ENCODE measurements at regions not wholly inside any gene's neighbourhood (a gene's known extent, or its start where the extent isn't known, plus 50 kb on each side); places are given as distances from the start of the nearest gene placed in this dataset.

DNA sequence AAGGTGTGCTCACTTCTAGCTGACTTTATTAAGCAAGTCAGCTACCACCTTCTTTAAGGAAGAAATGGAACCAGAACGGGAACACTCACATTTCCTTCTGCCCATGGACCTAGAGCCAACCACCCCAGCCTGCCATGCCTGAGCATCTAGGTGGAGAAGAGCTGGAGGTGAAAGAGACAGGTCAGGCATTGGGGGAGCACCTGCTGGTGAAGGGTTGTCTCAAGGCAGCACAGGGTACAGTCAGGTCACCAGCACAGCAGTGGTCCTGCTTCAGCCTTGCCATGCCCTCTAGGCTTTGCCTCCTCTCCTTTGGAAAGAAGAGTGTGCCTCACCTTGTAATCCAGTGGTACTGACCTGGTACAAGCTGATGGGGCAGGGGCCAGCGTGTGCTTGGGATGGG lies 107.9 kb downstream of the KCNF1 start:
- Histone ChIP-seq H3K27me3 (replicated peaks; ENCODE audit: control insufficient read depth, insufficient read depth, low read length) (peaks cover 76% of the 10 kb centered on the region), H3K9me3 (ENCODE audit: control insufficient read depth, low read length) (peaks cover 5% of the 10 kb centered on the region), H3K4me1 (ENCODE audit: control insufficient read depth, insufficient read depth, low read length) (no peaks in the 10 kb centered on the region), H3K4me3 (ENCODE audit: low read length) (no peak overlapping the region), H3K36me3 (ENCODE audit: control insufficient read depth, insufficient read depth, low read length, severe bottlenecking) (no peaks in the 10 kb centered on the region), H3K9ac (ENCODE audit: low read length) (no peak overlapping the region)
- no peak for DNase-seq (ENCODE audit: low read depth)

DNA sequence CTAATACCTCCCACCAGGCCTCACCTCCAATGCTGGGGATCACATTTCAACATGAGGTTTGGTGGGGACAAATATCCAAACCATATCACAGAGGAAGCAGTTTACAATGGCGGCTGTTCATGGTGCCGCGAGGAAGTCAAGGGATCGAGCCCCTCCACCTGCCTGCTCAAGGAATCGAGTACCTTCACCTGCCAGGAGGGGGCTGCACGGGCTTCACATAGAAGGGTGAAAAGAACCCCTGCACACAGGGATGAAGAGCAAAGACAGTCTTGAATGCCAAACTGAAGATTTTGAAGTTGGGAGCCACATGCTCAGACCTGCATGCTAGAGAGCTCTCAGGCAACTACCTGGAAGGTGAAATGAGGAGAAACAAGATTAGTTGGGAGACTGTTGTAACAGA lies 110.3 kb downstream of the KCNF1 start:
- Histone ChIP-seq H3K4me1 (ENCODE audit: control insufficient read depth, insufficient read depth, low read length) (no peaks in the 10 kb centered on the region), H3K9me3 (ENCODE audit: control insufficient read depth, low read length) (peaks cover 5% of the 10 kb centered on the region), H3K4me3 (ENCODE audit: low read length) (no peak overlapping the region), H3K27me3 (replicated peaks; ENCODE audit: control insufficient read depth, insufficient read depth, low read length) (peaks cover 55% of the 10 kb centered on the region), H3K36me3 (ENCODE audit: control insufficient read depth, insufficient read depth, low read length, severe bottlenecking) (no peaks in the 10 kb centered on the region), H3K9ac (ENCODE audit: low read length) (no peak overlapping the region)
- DNase-seq (ENCODE audit: low read depth), result no peak

DNA sequence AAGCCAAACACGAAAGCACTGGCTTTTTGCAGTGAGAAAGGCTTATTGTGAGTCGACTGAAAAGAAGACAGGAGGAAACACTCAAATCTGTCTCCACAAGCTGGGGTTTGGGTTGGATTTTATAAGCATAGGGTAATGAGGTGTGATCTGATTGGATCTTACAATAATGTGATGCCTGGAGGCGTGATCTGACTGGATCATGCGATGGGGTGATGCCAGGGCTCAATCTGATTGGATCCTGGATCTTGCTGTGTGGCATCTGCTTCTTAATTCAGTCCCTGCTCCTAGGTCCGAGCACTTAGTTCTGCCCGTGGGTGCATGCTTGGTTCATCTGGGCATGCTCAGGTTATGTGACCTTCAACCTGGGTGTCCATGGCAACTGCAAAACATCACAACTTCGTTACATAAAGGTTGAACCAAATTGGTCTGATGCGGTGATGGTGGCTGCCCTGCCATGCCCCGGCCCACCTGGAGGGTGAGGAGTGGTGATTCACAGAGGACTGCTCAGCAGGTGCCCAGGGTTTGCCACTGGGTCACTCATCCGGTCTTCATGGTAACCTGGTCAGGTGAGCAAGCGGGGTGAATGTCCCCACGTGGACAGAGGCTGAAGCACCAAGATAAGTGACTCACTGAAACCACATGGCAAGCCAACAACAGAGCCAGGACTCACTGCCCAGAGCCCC lies 111.0 kb downstream of the KCNF1 start:
- Histone ChIP-seq H3K9me3 (ENCODE audit: control insufficient read depth, low read length) (peaks cover 5% of the 10 kb centered on the region), H3K4me3 (ENCODE audit: low read length) (no peak overlapping the region), H3K27me3 (replicated peaks; ENCODE audit: control insufficient read depth, insufficient read depth, low read length) (peaks cover 49% of the 10 kb centered on the region), H3K4me1 (ENCODE audit: control insufficient read depth, insufficient read depth, low read length) (no peaks in the 10 kb centered on the region), H3K9ac (ENCODE audit: low read length) (no peak overlapping the region), H3K36me3 (ENCODE audit: control insufficient read depth, insufficient read depth, low read length, severe bottlenecking) (no peaks in the 10 kb centered on the region)
- no peak for DNase-seq (ENCODE audit: low read depth)

DNA sequence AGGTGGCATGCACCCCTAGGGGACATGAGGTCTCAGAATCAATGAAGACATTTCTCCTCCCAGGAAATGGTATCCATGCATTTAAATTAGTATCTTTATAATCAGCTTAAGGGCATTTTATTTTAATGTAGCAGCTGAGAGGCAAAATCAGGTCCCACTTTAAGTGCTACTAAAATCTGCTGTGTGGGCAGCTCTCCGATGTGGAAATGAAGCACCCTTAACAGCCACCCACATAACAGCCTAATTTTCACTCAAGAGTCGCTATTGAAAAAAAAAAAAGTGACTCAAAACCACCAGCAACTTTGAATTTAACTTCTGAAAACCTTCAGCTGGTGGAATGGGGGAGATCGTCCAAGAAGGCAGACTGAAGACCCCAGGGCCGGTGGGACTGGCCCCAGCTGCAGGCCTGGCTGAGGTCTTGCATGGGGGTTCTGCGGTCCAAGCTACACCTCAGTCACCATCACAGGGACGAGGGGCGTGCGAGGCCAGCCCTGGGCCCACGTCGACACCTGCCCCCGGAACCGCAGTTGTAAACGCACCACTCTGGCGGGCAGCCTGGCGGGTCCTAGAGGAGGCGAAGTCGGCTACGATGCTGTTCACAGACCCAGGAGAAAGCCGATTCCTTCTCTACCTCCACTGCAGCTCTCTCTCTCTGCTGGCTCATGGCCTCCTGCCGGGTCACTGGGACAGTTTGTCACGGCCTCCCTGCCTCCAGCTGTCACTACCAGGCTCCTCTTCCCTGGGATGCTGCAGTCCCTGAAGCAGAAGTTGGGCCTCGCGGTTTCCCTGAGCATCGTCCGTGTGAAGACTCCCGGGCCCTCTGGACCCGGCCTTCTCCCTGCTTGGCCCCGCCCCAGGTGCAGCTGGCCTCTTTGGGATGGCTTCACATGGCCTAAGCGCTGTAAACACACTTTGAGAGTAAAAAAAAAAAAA lies 111.9 kb downstream of the KCNF1 start:
- no peak for DNase-seq (ENCODE audit: low read depth)
- H3K9me3 ChIP-seq (ENCODE audit: control insufficient read depth, low read length), result no peaks in the 10 kb centered on the region
- peaks cover 40% of the 10 kb centered on the region for H3K27me3 ChIP-seq (replicated peaks; ENCODE audit: control insufficient read depth, insufficient read depth, low read length)

DNA sequence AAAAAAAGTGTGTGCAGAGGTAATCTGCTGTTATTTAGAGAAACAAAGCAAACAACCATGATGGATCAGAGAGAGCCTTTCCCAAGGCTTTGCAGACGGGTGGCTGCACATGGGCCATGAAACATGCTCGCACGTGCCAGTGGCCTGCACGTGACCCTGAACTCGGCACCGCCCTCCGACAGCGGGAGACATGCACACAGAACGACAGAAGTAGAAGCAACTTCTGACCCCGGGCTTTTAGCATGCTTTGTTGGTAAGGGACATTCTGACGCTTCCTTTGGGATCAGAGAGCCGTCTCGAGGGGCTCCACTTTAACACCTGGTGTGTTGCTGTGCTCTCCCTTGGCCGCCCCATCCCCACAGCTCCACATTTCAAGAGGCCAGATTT lies 112.5 kb downstream of the KCNF1 start:
- no peaks in the 10 kb centered on the region for H3K4me1 ChIP-seq (ENCODE audit: control insufficient read depth, insufficient read depth, low read length)
- H3K4me3 ChIP-seq (ENCODE audit: low read length), result no peak overlapping the region
- H3K9ac ChIP-seq (ENCODE audit: low read length), result no peak overlapping the region
- H3K9me3 ChIP-seq (ENCODE audit: control insufficient read depth, low read length), result no peaks in the 10 kb centered on the region
- DNase-seq (ENCODE audit: low read depth), result no peak
- peaks cover 34% of the 10 kb centered on the region for H3K27me3 ChIP-seq (replicated peaks; ENCODE audit: control insufficient read depth, insufficient read depth, low read length)
- H3K36me3 ChIP-seq (ENCODE audit: control insufficient read depth, insufficient read depth, low read length, severe bottlenecking), result no peaks in the 10 kb centered on the region

More for the DNA sequence above, 111.9 kb downstream of the KCNF1 start:
- no peaks in the 10 kb centered on the region for H3K36me3 ChIP-seq (ENCODE audit: control insufficient read depth, insufficient read depth, low read length, severe bottlenecking)
- no peak overlapping the region for H3K9ac ChIP-seq (ENCODE audit: low read length)
- H3K4me3 ChIP-seq (ENCODE audit: low read length), result no peak overlapping the region
- no peaks in the 10 kb centered on the region for H3K4me1 ChIP-seq (ENCODE audit: control insufficient read depth, insufficient read depth, low read length)

DNA sequence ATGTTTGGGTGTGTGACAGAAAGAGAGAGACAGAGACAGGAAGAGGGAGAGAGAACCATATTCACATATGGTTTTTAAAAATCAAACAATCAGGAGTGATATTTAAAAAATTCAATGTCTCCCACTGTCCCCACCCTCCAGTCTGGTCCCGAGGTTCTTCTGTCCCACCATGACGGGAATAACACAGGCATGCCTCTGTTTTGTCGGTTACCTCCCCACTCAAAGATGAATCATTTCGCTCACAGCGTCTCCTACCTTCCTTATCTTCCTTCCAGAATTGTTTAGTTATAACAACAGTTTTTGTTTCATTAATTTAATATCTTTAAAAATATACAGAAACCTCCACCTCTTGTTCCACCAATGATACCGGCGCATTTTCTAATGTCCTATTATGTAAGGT lies 113.0 kb downstream of the KCNF1 start:
- no peak overlapping the region for H3K4me3 ChIP-seq (ENCODE audit: low read length)
- H3K9ac ChIP-seq (ENCODE audit: low read length), result no peak overlapping the region
- H3K4me1 ChIP-seq (ENCODE audit: control insufficient read depth, insufficient read depth, low read length), result no peaks in the 10 kb centered on the region
- peaks cover 36% of the 10 kb centered on the region for H3K27me3 ChIP-seq (replicated peaks; ENCODE audit: control insufficient read depth, insufficient read depth, low read length)
- H3K36me3 ChIP-seq (ENCODE audit: control insufficient read depth, insufficient read depth, low read length, severe bottlenecking), result no peaks in the 10 kb centered on the region
- no peaks in the 10 kb centered on the region for H3K9me3 ChIP-seq (ENCODE audit: control insufficient read depth, low read length)
- DNase-seq (ENCODE audit: low read depth), result no peak

DNA sequence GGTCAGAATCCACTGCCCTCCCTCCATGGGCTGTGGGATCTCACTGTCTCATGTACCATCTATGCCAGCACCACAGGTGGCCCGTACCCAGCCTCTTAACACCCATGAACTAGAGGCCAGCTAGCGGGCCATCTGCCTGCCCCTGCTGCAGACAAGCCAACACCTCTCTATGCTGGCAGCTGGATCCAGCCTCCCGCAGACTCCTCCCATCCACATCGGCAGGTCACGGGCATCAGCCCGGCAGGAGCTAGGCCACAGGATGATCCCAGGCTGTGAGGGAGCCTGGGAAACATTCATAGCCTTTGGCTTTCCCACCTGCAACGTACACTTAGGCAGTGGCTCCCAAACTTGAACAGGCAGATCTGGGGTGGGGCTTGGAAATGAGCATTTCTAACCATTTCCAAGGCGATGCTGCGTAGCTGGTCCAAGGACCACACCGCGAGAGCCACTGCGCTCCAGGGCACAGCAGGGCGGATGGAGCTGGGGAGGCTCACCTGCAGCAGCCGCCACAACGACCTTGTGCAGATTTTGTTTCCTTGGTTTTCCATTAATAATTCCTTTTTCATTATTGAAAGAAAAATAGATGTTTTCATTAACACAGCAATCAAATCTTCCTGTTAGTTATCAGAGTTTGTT lies 114.7 kb downstream of the KCNF1 start:
- no peak for DNase-seq (ENCODE audit: low read depth)
- H3K27me3 ChIP-seq (replicated peaks; ENCODE audit: control insufficient read depth, insufficient read depth, low read length), result peaks cover 29% of the 10 kb centered on the region
- no peak overlapping the region for H3K4me3 ChIP-seq (ENCODE audit: low read length)
- no peak overlapping the region for H3K9ac ChIP-seq (ENCODE audit: low read length)
- H3K36me3 ChIP-seq (ENCODE audit: control insufficient read depth, insufficient read depth, low read length, severe bottlenecking), result no peaks in the 10 kb centered on the region
- no peaks in the 10 kb centered on the region for H3K4me1 ChIP-seq (ENCODE audit: control insufficient read depth, insufficient read depth, low read length)
- H3K9me3 ChIP-seq (ENCODE audit: control insufficient read depth, low read length), result no peaks in the 10 kb centered on the region

DNA sequence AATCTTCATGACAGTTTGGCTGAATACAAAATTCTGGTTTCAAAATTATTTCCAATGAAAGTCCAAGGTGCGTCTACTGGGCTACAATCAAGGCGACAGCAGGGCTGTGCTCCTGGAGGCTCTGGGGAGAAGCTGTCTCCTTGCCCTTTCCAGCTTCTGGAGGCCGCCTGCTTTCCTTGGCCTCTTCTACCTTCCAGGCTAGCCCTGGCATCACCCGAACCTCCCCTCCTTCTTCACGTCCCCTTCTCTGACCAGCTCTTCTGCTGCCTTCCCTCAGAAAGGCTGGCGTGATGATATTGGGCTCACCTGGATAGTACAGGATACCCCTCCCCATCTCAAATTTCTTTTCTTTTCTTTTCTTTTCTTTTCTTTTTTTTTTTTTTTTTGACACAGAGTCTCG lies 115.5 kb downstream of the KCNF1 start:
- no peak for DNase-seq (ENCODE audit: low read depth)
- no peaks in the 10 kb centered on the region for H3K9me3 ChIP-seq (ENCODE audit: control insufficient read depth, low read length)
- H3K4me1 ChIP-seq (ENCODE audit: control insufficient read depth, insufficient read depth, low read length), result no peaks in the 10 kb centered on the region
- no peaks in the 10 kb centered on the region for H3K36me3 ChIP-seq (ENCODE audit: control insufficient read depth, insufficient read depth, low read length, severe bottlenecking)
- H3K4me3 ChIP-seq (ENCODE audit: low read length), result no peak overlapping the region
- H3K27me3 ChIP-seq (replicated peaks; ENCODE audit: control insufficient read depth, insufficient read depth, low read length), result peaks cover 25% of the 10 kb centered on the region
- H3K9ac ChIP-seq (ENCODE audit: low read length), result no peak overlapping the region

DNA sequence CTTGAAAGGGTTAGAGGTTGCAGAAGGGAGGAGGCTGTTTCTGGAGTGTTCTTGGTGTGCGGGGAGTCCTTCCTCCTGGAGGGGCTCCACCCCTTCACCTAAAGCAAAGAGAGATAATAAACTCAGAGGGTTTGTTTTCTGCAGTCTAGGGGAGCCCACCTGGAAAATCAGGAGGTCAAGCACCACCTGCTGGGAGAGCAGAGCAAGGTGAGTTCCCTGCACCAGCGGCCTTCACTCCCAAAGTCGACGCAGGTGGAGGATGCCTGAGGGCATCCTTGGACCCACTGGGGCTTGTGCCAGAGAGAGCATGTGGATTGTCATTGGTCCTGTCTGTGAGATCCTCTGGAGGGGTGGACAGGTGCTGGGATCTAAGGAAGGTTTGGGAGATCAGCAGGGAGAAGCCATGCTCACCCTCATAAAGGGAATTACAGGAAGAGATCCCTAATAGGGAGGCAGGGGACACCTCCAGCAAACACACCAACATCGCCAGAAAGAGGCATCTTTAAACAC lies 116.7 kb downstream of the KCNF1 start:
- H3K4me1 ChIP-seq (ENCODE audit: control insufficient read depth, insufficient read depth, low read length), result no peaks in the 10 kb centered on the region
- H3K9ac ChIP-seq (ENCODE audit: low read length), result no peak overlapping the region
- peaks cover 18% of the 10 kb centered on the region for H3K27me3 ChIP-seq (replicated peaks; ENCODE audit: control insufficient read depth, insufficient read depth, low read length)
- no peak for DNase-seq (ENCODE audit: low read depth)
- peaks cover 6% of the 10 kb centered on the region for H3K9me3 ChIP-seq (ENCODE audit: control insufficient read depth, low read length)
- H3K4me3 ChIP-seq (ENCODE audit: low read length), result no peak overlapping the region
- no peaks in the 10 kb centered on the region for H3K36me3 ChIP-seq (ENCODE audit: control insufficient read depth, insufficient read depth, low read length, severe bottlenecking)

DNA sequence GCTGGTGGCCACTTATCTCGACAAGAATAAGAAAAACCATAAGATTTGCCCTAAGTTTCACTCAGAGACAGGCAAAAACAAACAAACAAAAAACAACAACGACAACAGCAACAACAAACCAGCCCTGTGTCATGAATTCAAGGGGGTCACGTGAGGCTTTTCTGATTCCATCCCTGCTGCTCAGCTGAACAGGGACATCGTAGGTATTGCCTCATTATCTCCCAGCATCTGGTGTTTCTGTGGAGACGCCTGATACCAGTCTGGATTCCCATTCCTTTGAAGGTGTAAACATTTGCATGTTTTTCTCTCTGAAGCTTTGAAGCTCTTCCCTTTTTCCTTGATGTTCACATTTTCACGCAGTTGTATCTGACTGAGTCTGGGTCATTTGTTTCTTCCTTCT lies 117.4 kb downstream of the KCNF1 start:
- peaks cover 13% of the 10 kb centered on the region for H3K9me3 ChIP-seq (ENCODE audit: control insufficient read depth, low read length)
- no peak for DNase-seq (ENCODE audit: low read depth)
- H3K4me3 ChIP-seq (ENCODE audit: low read length), result no peak overlapping the region
- no peaks in the 10 kb centered on the region for H3K4me1 ChIP-seq (ENCODE audit: control insufficient read depth, insufficient read depth, low read length)
- no peak overlapping the region for H3K9ac ChIP-seq (ENCODE audit: low read length)
- peaks cover 20% of the 10 kb centered on the region for H3K27me3 ChIP-seq (replicated peaks; ENCODE audit: control insufficient read depth, insufficient read depth, low read length)
- H3K36me3 ChIP-seq (ENCODE audit: control insufficient read depth, insufficient read depth, low read length, severe bottlenecking), result no peaks in the 10 kb centered on the region

DNA sequence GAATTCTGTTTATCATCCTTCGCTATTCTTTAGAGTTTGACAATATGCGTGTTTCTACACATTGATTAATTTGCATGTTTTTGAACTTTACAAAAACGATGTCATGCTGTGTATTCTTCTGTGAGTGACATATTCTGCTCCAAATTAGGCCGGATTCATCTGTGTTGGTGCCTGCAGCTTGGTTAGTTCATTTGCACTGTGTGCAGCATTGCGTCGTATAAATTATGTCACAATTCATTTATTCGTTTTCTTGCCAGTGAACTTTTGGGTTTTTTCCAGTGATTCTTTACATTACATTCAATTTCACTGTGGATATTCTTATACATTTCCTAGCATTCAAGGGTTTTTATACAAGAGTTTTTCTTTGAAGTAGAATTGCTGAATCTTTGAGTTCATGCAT lies 118.3 kb downstream of the KCNF1 start:
- H3K36me3 ChIP-seq (ENCODE audit: control insufficient read depth, insufficient read depth, low read length, severe bottlenecking), result no peaks in the 10 kb centered on the region
- H3K9ac ChIP-seq (ENCODE audit: low read length), result no peak overlapping the region
- no peaks in the 10 kb centered on the region for H3K4me1 ChIP-seq (ENCODE audit: control insufficient read depth, insufficient read depth, low read length)
- no peak overlapping the region for H3K4me3 ChIP-seq (ENCODE audit: low read length)
- peaks cover 13% of the 10 kb centered on the region for H3K9me3 ChIP-seq (ENCODE audit: control insufficient read depth, low read length)
- no peak for DNase-seq (ENCODE audit: low read depth)
- H3K27me3 ChIP-seq (replicated peaks; ENCODE audit: control insufficient read depth, insufficient read depth, low read length), result peaks cover 20% of the 10 kb centered on the region

All from adipocyte (in vitro differentiated cells).